NK-92 treated with Interleukin-12 subunit alpha and Interleukin-12 subunit beta, amount 100 ng/mL, for 24 hours (cell line): ENCODE measurements at regions not wholly inside any gene's neighbourhood (a gene's known extent, or its start where the extent isn't known, plus 50 kb on each side); places are given as distances from the start of the nearest gene placed in this dataset.

ENCODE experiments used
- DNase-seq: peaks from one replicate; lab custom pipeline; 2025; lab: John Stamatoyannopoulos, UW

DNA sequence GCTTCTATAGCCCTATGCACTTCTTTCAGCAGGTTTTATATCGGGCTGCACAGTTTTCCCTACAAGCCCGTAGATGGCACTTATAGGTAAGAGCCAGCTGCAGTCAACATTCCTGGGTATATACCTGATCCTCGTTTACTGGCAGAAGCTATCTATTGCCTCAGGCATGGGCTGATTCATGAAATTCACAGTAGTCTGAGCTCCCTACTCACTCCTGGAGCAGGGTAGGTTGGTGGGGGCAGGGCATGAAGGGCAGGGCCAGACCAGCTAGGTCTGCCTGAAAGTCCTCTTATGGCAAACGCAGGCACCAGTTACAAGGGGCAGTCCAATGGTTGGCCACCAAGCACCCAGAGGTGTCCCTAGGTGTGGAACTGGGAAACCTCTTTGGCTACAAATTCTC, 345.8 kb downstream of the RPS29 start:
- no peak for DNase-seq

GRCh38 chr14:49228552-49228951, 357.6 kb downstream of the RPS29 start:
- DNase-seq, result no peak

- DNase-seq, result no peak
Observed at GRCh38 chr14:49221316-49221715, 364.9 kb downstream of the RPS29 start.

DNA sequence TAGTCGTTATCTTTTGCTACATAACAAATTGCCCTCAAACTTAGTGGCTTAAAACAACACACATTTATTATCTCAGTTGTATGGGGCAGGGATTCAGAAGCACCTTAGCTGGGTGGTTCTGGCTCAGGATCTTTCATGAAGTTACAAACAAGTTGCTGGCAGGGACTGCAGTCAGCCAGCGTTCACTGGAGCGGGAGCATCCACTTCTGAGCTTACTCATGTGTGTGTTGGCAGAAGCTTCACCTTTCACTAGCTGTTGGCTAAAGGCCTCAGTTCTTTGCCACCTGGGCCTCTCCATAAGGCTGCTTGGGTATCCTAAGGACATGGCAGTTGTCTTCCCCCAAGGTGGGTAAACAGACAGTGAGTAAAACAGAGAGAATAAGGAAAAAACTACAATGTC, 365.7 kb downstream of the RPS29 start:
- no peak for DNase-seq

GRCh38 chr14:49218436-49219092, 367.6 kb downstream of the RPS29 start:
- DNase-seq, result no peak

- no peak for DNase-seq
Observed at GRCh38 chr14:49212721-49213120, 373.5 kb downstream of the RPS29 start.

DNA sequence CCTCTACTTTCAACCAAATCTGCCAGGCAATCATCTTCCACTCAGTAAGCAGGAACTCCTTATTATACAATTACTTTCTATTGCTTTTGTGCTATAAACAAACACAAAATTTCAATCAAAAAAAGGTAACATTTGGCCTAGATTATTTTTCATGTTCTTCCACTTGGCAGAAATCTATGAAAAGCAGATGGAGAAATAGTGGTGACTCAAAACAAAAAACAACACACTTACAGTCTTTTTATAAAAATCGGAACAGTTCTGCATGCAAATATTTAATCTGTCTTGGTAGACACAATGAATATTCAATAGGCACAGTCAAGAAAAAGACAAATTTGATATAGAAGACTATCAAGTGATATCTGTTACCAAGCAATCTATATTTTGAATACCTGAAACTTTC, 376.8 kb downstream of the RPS29 start:
- DNase-seq, result no peak

- DNase-seq, result no peak
Observed at GRCh38 chr14:49206828-49207227, 379.4 kb downstream of the RPS29 start.

DNA sequence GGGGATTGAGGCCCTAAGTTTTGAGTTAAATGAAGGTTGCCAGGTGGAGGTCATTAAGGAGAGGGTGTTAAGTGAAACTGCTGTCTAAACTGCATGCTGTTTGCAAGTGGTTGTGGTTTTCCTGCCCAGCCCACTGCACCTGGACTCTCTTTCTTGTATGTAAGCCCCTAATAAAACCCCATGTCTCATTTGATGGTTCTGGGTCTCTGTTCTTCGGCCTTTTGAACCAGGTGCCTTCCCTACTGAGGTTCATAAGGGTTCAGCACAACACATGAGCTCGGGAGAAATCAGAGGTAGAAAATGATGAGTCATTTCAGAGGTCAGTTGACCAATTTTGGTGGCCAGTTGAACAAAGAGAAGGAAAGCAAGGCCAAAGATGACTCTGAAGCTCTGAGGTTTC, 382.5 kb downstream of the RPS29 start:
- no peak for DNase-seq

DNA sequence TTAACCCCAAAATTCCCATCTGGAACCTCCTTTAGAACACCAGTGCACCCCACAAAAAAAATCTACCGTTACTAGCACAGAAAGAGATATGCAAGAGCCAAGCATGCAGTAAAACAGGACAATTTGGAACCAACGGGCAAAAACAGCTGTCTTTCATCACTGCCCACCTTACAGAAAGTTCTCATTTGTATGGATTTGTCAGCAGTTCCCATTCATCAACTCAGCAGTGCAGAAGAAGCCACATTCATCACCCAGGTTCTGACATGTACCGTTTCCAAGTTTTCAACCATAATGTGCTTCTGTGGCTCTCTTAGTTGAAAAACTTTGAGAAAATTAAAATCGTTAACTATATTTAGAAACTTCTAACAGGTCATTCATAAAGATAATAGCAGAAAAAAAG, 387.0 kb downstream of the RPS29 start:
- no peak for DNase-seq

DNA sequence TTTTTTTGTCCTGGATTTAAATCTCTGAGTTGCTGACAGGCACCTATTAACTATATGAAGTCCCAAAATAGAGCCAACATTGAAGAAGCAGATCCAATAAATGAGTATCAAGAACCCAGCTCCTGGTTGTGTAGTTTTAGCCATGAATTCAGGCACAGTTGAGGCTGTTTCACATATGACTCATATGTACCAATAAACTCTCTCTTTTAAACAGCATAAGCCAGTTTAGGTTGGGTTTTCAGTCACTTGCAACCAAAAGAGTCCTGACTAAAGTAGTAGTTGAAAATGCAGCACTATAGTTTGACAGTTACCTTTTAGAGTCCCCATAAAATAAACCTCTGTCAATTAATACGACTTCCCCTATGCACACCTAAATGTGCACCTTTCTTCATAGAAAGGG, 389.9 kb downstream of the RPS29 start:
- DNase-seq, result no peak

DNA sequence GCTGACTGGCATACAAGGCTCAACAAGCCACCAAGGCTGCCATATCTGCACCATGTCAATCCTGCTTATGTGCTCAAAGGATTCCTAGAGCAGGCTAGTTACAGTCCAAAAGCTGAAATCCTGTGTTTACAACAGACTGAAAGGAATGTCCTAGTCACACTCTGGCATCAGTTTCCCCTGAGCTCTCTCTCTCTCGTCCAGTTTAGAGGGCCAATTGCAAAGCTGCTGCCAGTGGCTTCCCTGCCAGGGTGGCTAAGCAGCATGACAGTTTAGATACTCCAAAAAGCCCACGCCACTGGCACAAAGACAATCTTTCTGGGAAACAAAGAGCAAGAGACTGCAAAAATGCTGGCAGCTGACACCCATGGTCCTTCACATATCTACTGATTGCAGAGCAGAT, 392.1 kb downstream of the RPS29 start:
- no peak for DNase-seq

DNA sequence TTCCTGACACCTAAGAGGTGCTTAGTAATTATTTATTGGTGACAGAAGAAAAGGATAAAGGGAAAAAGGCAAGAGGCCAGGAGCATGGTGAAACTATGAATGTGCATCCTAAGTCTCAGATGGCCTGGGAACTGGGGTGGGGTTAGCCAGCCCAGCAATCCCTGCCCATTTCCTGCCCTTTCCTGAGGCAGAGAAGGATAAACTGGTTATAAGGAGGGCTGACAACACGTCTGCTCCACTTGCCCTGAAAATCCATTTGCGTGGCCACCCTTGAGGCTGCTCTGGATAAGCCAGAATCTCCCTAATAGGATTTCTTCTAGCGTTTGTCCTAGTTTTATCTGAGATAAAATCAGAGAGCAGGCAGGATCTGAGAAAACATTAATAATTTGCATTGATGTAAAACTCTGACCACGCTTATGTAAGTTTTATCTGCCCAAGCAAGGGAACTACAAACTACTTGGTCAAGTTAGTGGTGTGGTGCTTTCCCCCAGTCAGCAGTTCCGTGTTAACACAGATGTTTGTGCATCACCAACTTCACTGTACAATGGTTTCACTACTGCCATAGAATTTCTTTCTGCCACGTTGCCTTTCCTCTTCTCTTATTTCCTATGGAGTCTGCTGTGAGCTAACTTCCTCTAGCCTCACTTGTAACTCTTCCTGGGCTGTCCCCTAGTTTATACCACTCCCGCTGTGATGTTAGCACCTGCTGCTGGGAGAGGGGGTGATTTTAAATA, 392.7 kb downstream of the RPS29 start:
- no peak for DNase-seq

DNA sequence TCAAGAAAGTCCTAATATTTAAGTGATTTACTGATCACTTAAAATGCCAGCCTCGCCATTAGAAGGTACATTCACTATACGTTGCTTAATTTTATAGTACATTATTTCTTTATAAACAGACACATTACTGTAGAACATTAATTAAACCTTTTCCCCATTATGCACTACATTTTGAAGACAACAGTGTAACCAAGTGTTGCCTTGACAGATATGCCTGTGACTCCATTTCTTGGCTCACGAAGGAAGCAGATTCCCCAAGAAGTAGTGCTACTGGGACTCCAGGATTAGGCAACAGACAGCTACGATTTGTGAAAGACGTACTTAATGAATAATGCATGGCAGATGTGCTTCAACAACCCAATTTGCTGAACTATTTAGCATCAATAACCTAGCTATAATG, 394.8 kb downstream of the RPS29 start:
- DNase-seq, result no peak

DNA sequence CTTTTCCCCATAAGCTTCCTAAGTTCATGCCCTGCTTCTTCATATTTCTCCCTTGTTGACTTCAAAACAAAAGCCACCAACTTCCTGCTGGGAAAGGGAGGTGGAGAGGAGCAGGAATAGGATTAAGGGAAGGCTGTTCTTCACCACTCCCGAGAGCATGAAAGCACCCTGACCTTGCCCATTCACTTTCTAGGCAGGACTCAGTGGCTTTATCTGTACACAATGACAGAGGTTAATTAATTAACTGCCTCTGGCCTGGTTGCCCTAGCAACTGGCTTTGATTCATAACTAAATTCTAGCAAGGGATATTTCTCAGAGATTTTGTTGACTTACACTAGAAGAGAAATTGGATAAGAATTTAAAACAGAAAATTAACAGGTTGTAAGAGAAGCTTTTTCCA, 396.8 kb downstream of the RPS29 start:
- no peak for DNase-seq

- DNase-seq, result no peak
Observed at GRCh38 chr14:49187799-49188198, 398.4 kb downstream of the RPS29 start.

GRCh38 chr14:49173765-49174373, 412.3 kb downstream of the RPS29 start:
- DNase-seq, result peak; percentile 10

DNA sequence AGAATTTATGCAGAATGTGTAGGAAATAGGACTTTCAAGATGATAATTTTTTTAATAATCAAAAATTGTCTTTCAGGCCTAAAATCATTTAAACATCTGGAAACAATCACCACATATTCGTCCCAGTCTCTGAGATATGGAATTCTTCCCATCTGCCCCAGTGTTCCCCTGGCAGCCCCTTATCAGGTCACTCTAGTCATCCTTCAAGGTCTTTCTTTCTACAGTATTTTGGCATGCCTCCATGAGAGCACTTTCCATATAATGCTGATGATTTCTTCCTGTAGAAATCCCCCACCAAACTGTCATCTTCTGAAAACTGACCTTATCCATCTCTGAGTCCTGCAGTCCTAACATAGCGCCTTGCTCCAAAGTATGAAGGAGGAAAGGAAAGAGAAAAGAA, 422.1 kb downstream of the RPS29 start:
- no peak for DNase-seq

DNA sequence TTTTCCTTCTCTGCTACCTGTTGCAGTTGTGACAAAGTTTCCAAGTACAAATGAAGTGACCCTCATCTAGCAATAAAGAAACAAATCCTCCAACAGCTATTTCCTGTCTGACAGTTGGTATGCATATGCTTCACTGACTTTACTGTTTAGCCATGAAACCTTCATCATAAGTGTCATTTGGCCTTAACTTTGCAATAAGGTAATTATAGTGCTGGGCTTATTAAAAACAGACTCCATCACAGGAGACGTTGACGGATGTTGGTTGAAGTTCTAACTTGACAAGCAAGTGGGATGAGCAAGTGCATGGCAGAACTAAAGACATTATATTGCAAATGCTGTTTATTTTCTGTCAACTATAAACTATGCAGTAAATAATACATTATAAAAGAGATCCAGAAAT, 425.2 kb downstream of the RPS29 start:
- DNase-seq, result no peak

GRCh38 chr14:49159081-49159480, 427.1 kb downstream of the RPS29 start:
- no peak for DNase-seq

DNA sequence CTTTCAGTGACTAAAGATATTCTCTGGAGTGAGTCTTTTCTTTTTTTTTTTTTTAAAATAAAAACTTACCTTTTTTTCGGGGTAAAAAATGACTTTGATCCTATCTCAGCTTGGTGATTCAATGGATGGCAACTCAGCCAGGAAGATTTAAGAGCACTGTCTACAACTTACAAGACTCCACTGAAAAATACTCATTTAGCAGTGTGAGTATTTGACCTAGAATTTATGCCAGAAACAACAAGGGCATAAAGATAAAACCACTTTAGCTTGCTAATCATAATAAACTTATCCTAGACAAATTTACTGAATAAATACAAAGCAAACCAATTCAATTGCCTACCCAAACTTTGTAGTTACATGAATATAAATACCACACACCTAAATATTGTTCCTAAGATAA, 446.6 kb downstream of the RPS29 start:
- DNase-seq, result no peak

- no peak for DNase-seq
Observed at GRCh38 chr14:49134940-49135339, 451.2 kb downstream of the RPS29 start.

DNA sequence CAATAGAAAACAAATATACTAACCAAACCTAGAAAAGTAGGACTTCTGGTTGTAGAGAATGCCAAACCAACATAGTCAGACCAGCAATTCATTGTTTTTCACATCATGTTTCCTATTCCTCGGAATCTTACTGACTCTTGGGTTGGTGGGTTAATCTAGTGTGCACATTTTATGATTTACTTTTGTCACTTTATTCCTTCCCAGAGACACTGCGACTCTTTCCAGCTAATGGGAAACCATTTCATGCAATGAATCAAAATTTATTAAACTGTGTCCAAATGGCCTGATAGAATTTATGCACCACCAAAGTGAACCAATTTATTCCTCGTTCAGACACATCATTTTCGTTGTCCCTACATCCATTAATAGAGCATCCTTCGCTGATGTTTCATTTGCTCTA, 464.9 kb downstream of the RPS29 start:
- DNase-seq, result no peak
